GM18517 (cell line): ENCODE measurements at regions not wholly inside any gene's neighbourhood (a gene's known extent, or its start where the extent isn't known, plus 50 kb on each side); places are given as distances from the start of the nearest gene placed in this dataset.
"Not testable (repeated sequence)": the region's sequence is repeated elsewhere in the genome, so short reads cannot be mapped to it uniquely, and the experiment has no call there.

Experiments used
- ATAC-seq: cut with Tn5 transposase; IDR thresholded peaks from one replicate; pipeline ENCODE4 v1.9.1; 2021; ENCODE audit warnings: mild to moderate bottlenecking, moderate library complexity; ENCODE audit not compliant: unreplicated experiment

- no peak for ATAC-seq
Observed at GRCh38 chr2:64934530-64934929, 54.7 kb upstream of the SLC1A4 start.

DNA sequence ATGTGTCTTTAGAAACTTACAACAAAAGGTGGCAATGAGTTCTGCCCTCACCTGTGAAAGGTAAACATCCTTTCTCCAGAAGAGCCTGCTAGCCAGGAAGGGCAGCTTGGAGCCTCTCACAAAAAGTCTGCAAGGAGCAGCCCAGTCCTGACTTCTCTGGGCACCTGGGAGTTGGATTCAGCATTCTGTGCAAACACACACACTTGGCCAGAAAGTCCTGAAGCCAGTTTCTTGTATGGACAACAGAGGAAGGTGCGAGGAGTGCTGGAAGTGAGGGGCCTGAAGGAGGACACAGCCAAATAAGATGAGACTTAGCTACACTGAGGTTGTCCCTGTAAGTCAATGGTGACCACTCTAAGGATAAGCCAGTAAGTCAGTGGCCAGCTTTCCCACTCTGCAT lies 52.4 kb upstream of the SLC1A4 start:
- ATAC-seq: no peak

DNA sequence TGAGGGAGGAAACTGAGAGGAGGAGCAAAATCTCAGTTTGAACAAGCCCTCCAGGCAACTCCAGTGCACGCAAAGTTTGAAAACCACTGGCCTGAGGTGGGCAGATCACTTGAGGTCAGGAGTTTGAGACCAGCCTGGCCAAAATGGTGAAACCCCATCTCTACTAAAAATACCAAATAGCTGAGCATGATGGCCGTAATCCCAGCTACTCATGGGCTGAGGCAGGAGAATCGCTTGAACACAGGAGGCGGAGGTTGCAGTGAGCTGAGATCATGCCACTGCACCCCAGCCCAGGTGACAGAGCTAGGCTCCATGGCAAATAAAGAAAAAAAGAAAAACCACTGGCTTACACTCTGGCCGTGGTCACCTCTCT lies 51.9 kb upstream of the SLC1A4 start:
- ATAC-seq: not testable (repeated sequence)

DNA sequence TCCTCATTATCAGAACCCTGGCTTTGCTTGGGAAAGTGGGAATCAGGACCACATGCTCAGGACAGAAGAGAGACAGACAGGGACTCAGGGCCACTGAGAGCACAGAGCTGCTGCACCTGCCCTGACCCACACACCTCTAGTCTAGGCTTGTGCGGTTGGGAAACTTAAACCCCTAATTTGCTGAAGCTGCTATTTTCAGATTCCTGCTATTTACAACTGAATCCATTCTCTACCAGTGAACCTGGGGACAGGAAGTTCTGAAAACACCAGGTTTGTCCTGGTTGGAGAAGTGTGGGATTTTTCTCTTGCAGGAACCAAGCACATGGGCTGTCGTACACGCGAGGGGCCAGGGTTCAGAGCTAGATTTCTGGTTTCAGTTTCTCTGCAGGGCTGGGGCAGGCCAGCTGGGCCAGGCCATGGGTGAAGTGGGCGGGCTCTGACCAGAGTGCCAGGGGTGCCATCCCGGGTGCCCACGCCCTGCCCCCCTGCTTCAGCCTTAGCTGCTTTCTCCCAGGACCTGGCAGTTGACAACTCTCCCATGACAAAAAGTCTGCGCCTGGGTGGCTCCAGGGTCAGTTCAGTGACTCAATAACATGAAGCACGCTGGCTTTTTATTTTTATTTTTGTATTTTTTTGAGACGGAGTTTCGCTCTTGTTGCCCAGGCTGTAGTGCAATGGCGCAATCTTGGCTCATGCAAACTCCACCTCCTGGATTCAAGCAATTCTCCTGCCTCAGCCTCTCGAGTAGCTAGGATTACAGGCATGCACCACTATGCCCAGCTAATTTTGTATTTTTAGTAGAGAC lies 51.3 kb upstream of the SLC1A4 start:
- ATAC-seq: peak; percentile 41

GRCh38 chr2:64938607-64939285 lies 50.5 kb upstream of the SLC1A4 start:
- no peak for ATAC-seq

- ATAC-seq: peak; percentile 41
Observed at GRCh38 chr2:64939332-64939917, 49.8 kb upstream of the SLC1A4 start.
